Limb (tissue), 2 donors: ENCODE measurements at regions not wholly inside any gene's neighbourhood (a gene's known extent, or its start where the extent isn't known, plus 50 kb on each side); places are given as distances from the start of the nearest gene placed in this dataset.
"Not testable (repeated sequence)": the region's sequence is repeated elsewhere in the genome, so short reads cannot be mapped to it uniquely, and the experiment has no call there.

Experiments used
- DNase-seq, 2 donors: peaks; one replicate each; pipeline ENCODE4 v3.0.0-alpha.2; 2016; ENCODE audit errors: extremely low spot score in 2 of 2

GRCh38 chr12:13563743-13564125, 367.2 kb downstream of the EMP1 start:
- DNase-seq, result no peak

GRCh38 chr12:13562915-13563742, 366.6 kb downstream of the EMP1 start:
- no peak for DNase-seq

GRCh38 chr12:13561923-13562322, 365.4 kb downstream of the EMP1 start:
- no peak for DNase-seq

GRCh38 chr12:13559318-13559978, 362.9 kb downstream of the EMP1 start:
- no peak for DNase-seq

- DNase-seq, result no peak
These were observed 356.3 kb downstream of the EMP1 start for GRCh38 chr12:13552830-13553229.

GRCh38 chr12:13547283-13547682, 350.8 kb downstream of the EMP1 start:
- DNase-seq, result no peak

- no peak for DNase-seq
These were observed 349.7 kb downstream of the EMP1 start for GRCh38 chr12:13546231-13546630.

GRCh38 chr12:13539051-13539450, 342.5 kb downstream of the EMP1 start:
- no peak for DNase-seq

GRCh38 chr12:13538136-13538535, 341.6 kb downstream of the EMP1 start:
- no peak for DNase-seq

GRCh38 chr12:13537623-13538022, 341.1 kb downstream of the EMP1 start:
- no peak for DNase-seq

- DNase-seq, result no peak
These were observed 339.8 kb downstream of the EMP1 start for GRCh38 chr12:13536219-13536910.

- DNase-seq, result peak; percentile 49 to 85
These were observed 338.3 kb downstream of the EMP1 start for GRCh38 chr12:13534645-13535398.

GRCh38 chr12:13534242-13534641, 337.7 kb downstream of the EMP1 start:
- DNase-seq, result no peak

GRCh38 chr12:13530966-13531365, 334.4 kb downstream of the EMP1 start:
- DNase-seq, result no peak

- DNase-seq, result not testable (repeated sequence)
These were observed 329.8 kb downstream of the EMP1 start for GRCh38 chr12:13526185-13526921.

- no peak for DNase-seq
These were observed 327.2 kb downstream of the EMP1 start for GRCh38 chr12:13523536-13524307.

- DNase-seq, result not testable (repeated sequence)
These were observed 321.5 kb downstream of the EMP1 start for GRCh38 chr12:13518034-13518433.

- no peak for DNase-seq
These were observed 313.2 kb downstream of the EMP1 start for GRCh38 chr12:13509740-13510139.

- no peak for DNase-seq
These were observed 309.1 kb downstream of the EMP1 start for GRCh38 chr12:13505636-13506035.

GRCh38 chr12:13505224-13505623, 308.7 kb downstream of the EMP1 start:
- no peak for DNase-seq
